Muscle layer of colon (tissue), 2 donors: ENCODE measurements at regions not wholly inside any gene's neighbourhood (a gene's known extent, or its start where the extent isn't known, plus 50 kb on each side); places are given as distances from the start of the nearest gene placed in this dataset.

ENCODE experiments used
- H3K27ac ChIP-seq: one replicate; pipeline ENCODE4 v1.7.0; 2013; ENCODE audit warnings: low read depth, mild to moderate bottlenecking, low read length, moderate library complexity
- H3K27me3 ChIP-seq, 2 donors: one replicate each; pipeline ENCODE4 v1.7.0; 2013; ENCODE audit warnings: low read length in 2 of 2, mild to moderate bottlenecking in 2 of 2; ENCODE audit not compliant: insufficient read depth in 2 of 2, control insufficient read depth in 1 of 2
- H3K36me3 ChIP-seq: one replicate; pipeline ENCODE4 v1.7.0; 2013; ENCODE audit warnings: mild to moderate bottlenecking, low read length; ENCODE audit not compliant: insufficient read depth
- H3K4me1 ChIP-seq: one replicate; pipeline ENCODE4 v1.7.0; 2013; ENCODE audit warnings: mild to moderate bottlenecking, low read length; ENCODE audit not compliant: insufficient read depth
- H3K4me3 ChIP-seq, 2 donors: one replicate each; pipeline ENCODE4 v1.7.0; 2013; ENCODE audit warnings: low read length in 2 of 2, low read depth in 1 of 2, mild to moderate bottlenecking in 1 of 2, moderate library complexity in 1 of 2
- H3K9ac ChIP-seq: one replicate; pipeline ENCODE4 v1.7.0; 2013; ENCODE audit warnings: low read length
- H3K9me3 ChIP-seq: one replicate; pipeline ENCODE4 v1.7.0; 2013; ENCODE audit warnings: mild to moderate bottlenecking, low read length
- donor health status: abdominal sarcoma.
- donor health status: Adenocarcinoma of cecum.

- no peak overlapping the region for H3K4me3 ChIP-seq
Observed at GRCh38 chr11:42253156-42253555, 793.7 kb upstream of the LRRC4C start.

GRCh38 chr11:42255906-42256305, 796.5 kb upstream of the LRRC4C start:
- Histone ChIP-seq H3K9me3 (no peaks in the 10 kb centered on the region), H3K4me3 (no peak overlapping the region), H3K9ac (no peak overlapping the region), H3K36me3 (no peaks in the 10 kb centered on the region), H3K27me3 (no peaks in the 10 kb centered on the region), H3K27ac (no peak overlapping the region), H3K4me1 (no peaks in the 10 kb centered on the region)

More at GRCh38 chr11:42253156-42253555, 793.7 kb upstream of the LRRC4C start:
- Histone ChIP-seq H3K9ac (no peak overlapping the region), H3K9me3 (no peaks in the 10 kb centered on the region), H3K36me3 (no peaks in the 10 kb centered on the region), H3K27ac (no peak overlapping the region), H3K4me1 (no peaks in the 10 kb centered on the region), H3K27me3 (no peaks in the 10 kb centered on the region)

GRCh38 chr11:42257534-42257933, 798.1 kb upstream of the LRRC4C start:
- peaks cover 9% of the 10 kb centered on the region for H3K4me1 ChIP-seq
- no peak overlapping the region for H3K27ac ChIP-seq
- H3K9ac ChIP-seq, result no peak overlapping the region

GRCh38 chr11:42265072-42265471, 805.6 kb upstream of the LRRC4C start:
- H3K4me3 ChIP-seq, result no peak overlapping the region
- no peaks in the 10 kb centered on the region for H3K27me3 ChIP-seq
- peaks cover 9% of the 10 kb centered on the region for H3K4me1 ChIP-seq
- H3K36me3 ChIP-seq, result no peaks in the 10 kb centered on the region
- no peak overlapping the region for H3K9ac ChIP-seq
- H3K9me3 ChIP-seq, result no peaks in the 10 kb centered on the region
- H3K27ac ChIP-seq, result no peak overlapping the region

More at GRCh38 chr11:42257534-42257933, 798.1 kb upstream of the LRRC4C start:
- no peaks in the 10 kb centered on the region for H3K36me3 ChIP-seq
- H3K4me3 ChIP-seq, result no peak overlapping the region
- H3K27me3 ChIP-seq, result no peaks in the 10 kb centered on the region
- no peaks in the 10 kb centered on the region for H3K9me3 ChIP-seq

GRCh38 chr11:42271306-42271705, 811.9 kb upstream of the LRRC4C start:
- H3K27me3 ChIP-seq, result no peaks in the 10 kb centered on the region
- no peaks in the 10 kb centered on the region for H3K4me1 ChIP-seq
- H3K9me3 ChIP-seq, result no peaks in the 10 kb centered on the region
- H3K9ac ChIP-seq, result no peak overlapping the region
- H3K27ac ChIP-seq, result no peak overlapping the region
- H3K4me3 ChIP-seq, result no peak overlapping the region
- H3K36me3 ChIP-seq, result no peaks in the 10 kb centered on the region

- Histone ChIP-seq H3K27me3 (no peaks in the 10 kb centered on the region), H3K9ac (no peak overlapping the region), H3K27ac (no peak overlapping the region), H3K36me3 (no peaks in the 10 kb centered on the region), H3K4me1 (no peaks in the 10 kb centered on the region), H3K4me3 (no peak overlapping the region), H3K9me3 (no peaks in the 10 kb centered on the region)
Observed at GRCh38 chr11:42273977-42274376, 814.5 kb upstream of the LRRC4C start.

GRCh38 chr11:42296910-42297309, 837.5 kb upstream of the LRRC4C start:
- Histone ChIP-seq H3K4me3 (no peak overlapping the region), H3K9ac (no peak overlapping the region)

GRCh38 chr11:42299780-42300179, 840.3 kb upstream of the LRRC4C start:
- Histone ChIP-seq H3K27ac (no peak overlapping the region), H3K9ac (no peak overlapping the region), H3K4me3 (no peak overlapping the region), H3K9me3 (no peaks in the 10 kb centered on the region), H3K36me3 (no peaks in the 10 kb centered on the region), H3K27me3 (no peaks in the 10 kb centered on the region), H3K4me1 (no peaks in the 10 kb centered on the region)

More at GRCh38 chr11:42296910-42297309, 837.5 kb upstream of the LRRC4C start:
- H3K36me3 ChIP-seq, result no peaks in the 10 kb centered on the region
- no peak overlapping the region for H3K27ac ChIP-seq
- H3K27me3 ChIP-seq, result no peaks in the 10 kb centered on the region
- no peaks in the 10 kb centered on the region for H3K9me3 ChIP-seq
- no peaks in the 10 kb centered on the region for H3K4me1 ChIP-seq

GRCh38 chr11:42301777-42302176, 842.3 kb upstream of the LRRC4C start:
- no peak overlapping the region for H3K9ac ChIP-seq
- H3K4me1 ChIP-seq, result no peaks in the 10 kb centered on the region
- no peak overlapping the region for H3K27ac ChIP-seq
- no peak overlapping the region for H3K4me3 ChIP-seq
- H3K27me3 ChIP-seq, result no peaks in the 10 kb centered on the region
- no peaks in the 10 kb centered on the region for H3K36me3 ChIP-seq
- no peaks in the 10 kb centered on the region for H3K9me3 ChIP-seq

- H3K4me1 ChIP-seq, result no peaks in the 10 kb centered on the region
- H3K9ac ChIP-seq, result no peak overlapping the region
- H3K4me3 ChIP-seq, result no peak overlapping the region
- H3K36me3 ChIP-seq, result no peaks in the 10 kb centered on the region
- no peak overlapping the region for H3K27ac ChIP-seq
- no peaks in the 10 kb centered on the region for H3K9me3 ChIP-seq
- no peaks in the 10 kb centered on the region for H3K27me3 ChIP-seq
Observed at GRCh38 chr11:42311514-42311913, 852.1 kb upstream of the LRRC4C start.

GRCh38 chr11:42311944-42312343, 852.5 kb upstream of the LRRC4C start:
- no peaks in the 10 kb centered on the region for H3K36me3 ChIP-seq
- no peaks in the 10 kb centered on the region for H3K9me3 ChIP-seq

GRCh38 chr11:42315267-42315666, 855.8 kb upstream of the LRRC4C start:
- Histone ChIP-seq H3K4me3 (no peak overlapping the region), H3K36me3 (no peaks in the 10 kb centered on the region), H3K4me1 (no peaks in the 10 kb centered on the region), H3K27me3 (no peaks in the 10 kb centered on the region), H3K27ac (no peak overlapping the region), H3K9ac (no peak overlapping the region), H3K9me3 (no peaks in the 10 kb centered on the region)

More at GRCh38 chr11:42311944-42312343, 852.5 kb upstream of the LRRC4C start:
- H3K27ac ChIP-seq, result no peak overlapping the region
- no peaks in the 10 kb centered on the region for H3K27me3 ChIP-seq
- H3K4me3 ChIP-seq, result no peak overlapping the region
- no peak overlapping the region for H3K9ac ChIP-seq
- H3K4me1 ChIP-seq, result no peaks in the 10 kb centered on the region
